ENCODE measurements at regions not wholly inside any gene's neighbourhood (a gene's known extent, or its start where the extent isn't known, plus 50 kb on each side); places are given as distances from the start of the nearest gene placed in this dataset.

DNA sequence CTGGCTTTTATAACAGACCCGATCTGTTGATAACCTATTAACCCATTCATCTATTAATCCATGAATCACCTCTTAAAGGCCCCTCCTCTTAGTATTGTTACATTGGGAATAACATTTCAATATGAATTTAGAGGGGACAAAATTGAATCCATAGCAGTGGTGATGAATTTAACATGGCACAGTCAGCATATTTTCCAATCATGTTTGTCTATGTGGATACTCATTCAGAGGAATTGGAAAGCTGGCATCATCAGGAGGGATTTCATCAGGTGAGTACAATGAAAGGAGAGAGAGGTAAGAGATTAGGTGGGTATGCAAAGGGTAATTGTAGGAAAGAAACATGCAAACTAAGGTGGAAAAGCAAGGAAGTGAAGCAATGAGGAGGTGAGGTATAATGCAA lies 59.6 kb upstream of the FOXN2 start:
- TF ChIP-seq, protein P1, sequence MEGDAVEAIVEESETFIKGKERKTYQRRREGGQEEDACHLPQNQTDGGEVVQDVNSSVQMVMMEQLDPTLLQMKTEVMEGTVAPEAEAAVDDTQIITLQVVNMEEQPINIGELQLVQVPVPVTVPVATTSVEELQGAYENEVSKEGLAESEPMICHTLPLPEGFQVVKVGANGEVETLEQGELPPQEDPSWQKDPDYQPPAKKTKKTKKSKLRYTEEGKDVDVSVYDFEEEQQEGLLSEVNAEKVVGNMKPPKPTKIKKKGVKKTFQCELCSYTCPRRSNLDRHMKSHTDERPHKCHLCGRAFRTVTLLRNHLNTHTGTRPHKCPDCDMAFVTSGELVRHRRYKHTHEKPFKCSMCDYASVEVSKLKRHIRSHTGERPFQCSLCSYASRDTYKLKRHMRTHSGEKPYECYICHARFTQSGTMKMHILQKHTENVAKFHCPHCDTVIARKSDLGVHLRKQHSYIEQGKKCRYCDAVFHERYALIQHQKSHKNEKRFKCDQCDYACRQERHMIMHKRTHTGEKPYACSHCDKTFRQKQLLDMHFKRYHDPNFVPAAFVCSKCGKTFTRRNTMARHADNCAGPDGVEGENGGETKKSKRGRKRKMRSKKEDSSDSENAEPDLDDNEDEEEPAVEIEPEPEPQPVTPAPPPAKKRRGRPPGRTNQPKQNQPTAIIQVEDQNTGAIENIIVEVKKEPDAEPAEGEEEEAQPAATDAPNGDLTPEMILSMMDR (IDR thresholded peaks at IDR 0.05; ENCODE audit: insufficient read depth, low read depth, low read length) = no peak
- DNase-seq (ENCODE audit: low read depth) = no peak

GRCh38 chr2:48257456-48257855 lies 57.0 kb upstream of the FOXN2 start:
- H3K4me3 ChIP-seq (ENCODE audit: low read depth, low read length) = no peak overlapping the region
- TF ChIP-seq, protein P1 (IDR thresholded peaks at IDR 0.05; ENCODE audit: insufficient read depth, low read depth, low read length) = no peak
- no peak for DNase-seq (ENCODE audit: low read depth)

More for the DNA sequence above, 59.6 kb upstream of the FOXN2 start:
- no peak overlapping the region for H3K4me3 ChIP-seq (ENCODE audit: low read depth, low read length)

DNA sequence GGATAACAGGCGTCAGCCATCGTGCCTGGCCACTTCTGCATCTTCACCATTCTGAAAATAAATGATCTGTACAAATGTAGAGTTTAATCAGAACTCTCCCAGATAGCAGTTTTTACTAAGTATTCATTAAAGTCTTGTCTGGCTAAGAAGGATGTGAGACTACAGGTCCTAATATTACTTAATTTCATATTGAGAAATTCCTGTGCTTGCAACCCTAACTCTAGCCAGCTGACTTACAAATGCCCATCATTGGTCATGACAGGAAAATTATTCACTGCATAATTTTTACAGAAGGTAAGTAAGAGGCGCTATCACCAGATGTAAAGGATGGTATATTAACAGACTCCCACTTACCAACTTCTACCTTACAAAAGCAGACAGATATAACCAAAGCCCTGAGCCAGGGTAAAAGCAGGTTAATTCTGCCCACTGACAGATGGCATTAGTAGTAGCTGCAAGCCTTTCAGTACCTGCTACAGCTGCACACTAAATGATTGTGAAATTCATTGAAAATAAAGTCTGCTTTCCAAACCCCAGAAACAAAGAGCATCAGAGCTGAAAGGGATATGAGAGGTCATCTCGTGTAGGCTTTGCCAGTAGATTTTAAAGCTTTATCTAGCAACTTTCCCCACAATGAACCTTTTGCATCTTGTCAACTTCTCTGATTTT lies 55.9 kb upstream of the FOXN2 start:
- TF ChIP-seq, protein P1 (IDR thresholded peaks at IDR 0.05; ENCODE audit: insufficient read depth, low read depth, low read length) = no peak
- no peak overlapping the region for H3K4me3 ChIP-seq (ENCODE audit: low read depth, low read length)
- no peak for DNase-seq (ENCODE audit: low read depth)

GRCh38 chr2:48259811-48260210 lies 54.7 kb upstream of the FOXN2 start:
- H3K4me3 ChIP-seq (ENCODE audit: low read depth, low read length) = no peak overlapping the region
- no peak for DNase-seq (ENCODE audit: low read depth)
- TF ChIP-seq, protein P1 (IDR thresholded peaks at IDR 0.05; ENCODE audit: insufficient read depth, low read depth, low read length) = no peak

GRCh38 chr2:48264627-48265026 lies 49.9 kb upstream of the FOXN2 start:
- H3K4me3 ChIP-seq (ENCODE audit: low read depth, low read length) = no peak overlapping the region
- DNase-seq (ENCODE audit: low read depth) = no peak
- TF ChIP-seq, protein P1 (IDR thresholded peaks at IDR 0.05; ENCODE audit: insufficient read depth, low read depth, low read length) = no peak

All from fibroblast of villous mesenchyme (primary cell).